H1 (cell line): ENCODE measurements at regions not wholly inside any gene's neighbourhood (a gene's known extent, or its start where the extent isn't known, plus 50 kb on each side); places are given as distances from the start of the nearest gene placed in this dataset.

Source experiments
- ATF3 ChIP-seq: IDR thresholded peaks from 2 replicates; pipeline ENCODE4 v1.6.1; 2011; ENCODE audit warnings: low read depth, mild to moderate bottlenecking, low read length; ENCODE audit not compliant: insufficient read depth
- CHD1 ChIP-seq: IDR thresholded peaks from 2 replicates; pipeline ENCODE4 v1.6.1; 2012; ENCODE audit warnings: low read depth, low read length, improper control_type of control experiment
- CREB1 ChIP-seq: IDR thresholded peaks from 2 replicates; pipeline ENCODE4 v1.6.1; 2012; ENCODE audit warnings: inconsistent platforms
- E2F6 ChIP-seq: IDR thresholded peaks from 2 replicates; pipeline ENCODE4 v1.6.1; 2012; ENCODE audit warnings: inconsistent platforms
- JUN ChIP-seq: IDR thresholded peaks from 2 replicates; pipeline ENCODE4 v1.6.1; 2011; ENCODE audit warnings: low read depth, mild to moderate bottlenecking, improper control_type of control experiment, low read length
- KDM4A ChIP-seq: IDR thresholded peaks from one replicate; pipeline ENCODE4 v1.7.1; 2012; ENCODE audit warnings: low read depth, mild to moderate bottlenecking, moderate library complexity, low read length, inconsistent platforms; ENCODE audit not compliant: severe bottlenecking
- SP2 ChIP-seq: IDR thresholded peaks from 2 replicates; pipeline ENCODE4 v1.6.1; 2012; ENCODE audit warnings: mild to moderate bottlenecking, low read length, inconsistent platforms
- SUZ12 ChIP-seq: fragments of 200-600 bp; sonication (generic); IDR thresholded peaks from 2 replicates; pipeline ENCODE4 v1.6.1; 2012; ENCODE audit warnings: mild to moderate bottlenecking, inconsistent platforms, low read length, moderate library complexity, mixed read lengths
- TAF7 ChIP-seq: optimal IDR thresholded peaks from 2 replicates; pipeline ENCODE3; 2011; ENCODE audit warnings: low read depth, mild to moderate bottlenecking, inconsistent platforms, low read length, moderate library complexity, borderline replicate concordance
- YY1 ChIP-seq: IDR thresholded peaks from 2 replicates; pipeline ENCODE4 v1.6.1; 2011; ENCODE audit warnings: low read depth, mild to moderate bottlenecking, low read length
- TF ChIP-seq, protein P1 (sequence below): fragments of 300-600 bp; sonication (generic); IDR thresholded peaks from 2 replicates; pipeline ENCODE4 v1.7.1; 2012; ENCODE audit warnings: low read length, moderate library complexity, mild to moderate bottlenecking, inconsistent platforms; ENCODE audit not compliant: insufficient replicate concordance

DNA sequence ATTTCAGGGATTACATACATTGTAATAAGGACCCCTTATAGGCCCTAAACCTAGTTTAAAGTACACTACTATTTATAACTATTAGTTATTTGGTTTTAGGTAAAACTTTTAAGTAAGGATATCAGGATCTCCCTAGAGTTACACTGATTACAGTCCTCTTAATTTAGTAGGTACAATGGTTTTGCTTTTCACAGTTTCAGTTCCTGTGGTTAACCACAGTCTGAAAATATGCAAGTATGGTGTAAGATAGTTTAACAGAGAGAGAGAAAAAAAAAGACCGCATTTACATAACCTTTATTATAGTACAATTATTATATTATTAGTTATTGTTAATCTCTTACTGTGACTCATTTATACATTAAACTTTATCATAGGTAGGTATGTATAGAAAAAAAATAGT lies 725.3 kb upstream of the PTPRD start (continued):
- TF ChIP-seq, protein P1, sequence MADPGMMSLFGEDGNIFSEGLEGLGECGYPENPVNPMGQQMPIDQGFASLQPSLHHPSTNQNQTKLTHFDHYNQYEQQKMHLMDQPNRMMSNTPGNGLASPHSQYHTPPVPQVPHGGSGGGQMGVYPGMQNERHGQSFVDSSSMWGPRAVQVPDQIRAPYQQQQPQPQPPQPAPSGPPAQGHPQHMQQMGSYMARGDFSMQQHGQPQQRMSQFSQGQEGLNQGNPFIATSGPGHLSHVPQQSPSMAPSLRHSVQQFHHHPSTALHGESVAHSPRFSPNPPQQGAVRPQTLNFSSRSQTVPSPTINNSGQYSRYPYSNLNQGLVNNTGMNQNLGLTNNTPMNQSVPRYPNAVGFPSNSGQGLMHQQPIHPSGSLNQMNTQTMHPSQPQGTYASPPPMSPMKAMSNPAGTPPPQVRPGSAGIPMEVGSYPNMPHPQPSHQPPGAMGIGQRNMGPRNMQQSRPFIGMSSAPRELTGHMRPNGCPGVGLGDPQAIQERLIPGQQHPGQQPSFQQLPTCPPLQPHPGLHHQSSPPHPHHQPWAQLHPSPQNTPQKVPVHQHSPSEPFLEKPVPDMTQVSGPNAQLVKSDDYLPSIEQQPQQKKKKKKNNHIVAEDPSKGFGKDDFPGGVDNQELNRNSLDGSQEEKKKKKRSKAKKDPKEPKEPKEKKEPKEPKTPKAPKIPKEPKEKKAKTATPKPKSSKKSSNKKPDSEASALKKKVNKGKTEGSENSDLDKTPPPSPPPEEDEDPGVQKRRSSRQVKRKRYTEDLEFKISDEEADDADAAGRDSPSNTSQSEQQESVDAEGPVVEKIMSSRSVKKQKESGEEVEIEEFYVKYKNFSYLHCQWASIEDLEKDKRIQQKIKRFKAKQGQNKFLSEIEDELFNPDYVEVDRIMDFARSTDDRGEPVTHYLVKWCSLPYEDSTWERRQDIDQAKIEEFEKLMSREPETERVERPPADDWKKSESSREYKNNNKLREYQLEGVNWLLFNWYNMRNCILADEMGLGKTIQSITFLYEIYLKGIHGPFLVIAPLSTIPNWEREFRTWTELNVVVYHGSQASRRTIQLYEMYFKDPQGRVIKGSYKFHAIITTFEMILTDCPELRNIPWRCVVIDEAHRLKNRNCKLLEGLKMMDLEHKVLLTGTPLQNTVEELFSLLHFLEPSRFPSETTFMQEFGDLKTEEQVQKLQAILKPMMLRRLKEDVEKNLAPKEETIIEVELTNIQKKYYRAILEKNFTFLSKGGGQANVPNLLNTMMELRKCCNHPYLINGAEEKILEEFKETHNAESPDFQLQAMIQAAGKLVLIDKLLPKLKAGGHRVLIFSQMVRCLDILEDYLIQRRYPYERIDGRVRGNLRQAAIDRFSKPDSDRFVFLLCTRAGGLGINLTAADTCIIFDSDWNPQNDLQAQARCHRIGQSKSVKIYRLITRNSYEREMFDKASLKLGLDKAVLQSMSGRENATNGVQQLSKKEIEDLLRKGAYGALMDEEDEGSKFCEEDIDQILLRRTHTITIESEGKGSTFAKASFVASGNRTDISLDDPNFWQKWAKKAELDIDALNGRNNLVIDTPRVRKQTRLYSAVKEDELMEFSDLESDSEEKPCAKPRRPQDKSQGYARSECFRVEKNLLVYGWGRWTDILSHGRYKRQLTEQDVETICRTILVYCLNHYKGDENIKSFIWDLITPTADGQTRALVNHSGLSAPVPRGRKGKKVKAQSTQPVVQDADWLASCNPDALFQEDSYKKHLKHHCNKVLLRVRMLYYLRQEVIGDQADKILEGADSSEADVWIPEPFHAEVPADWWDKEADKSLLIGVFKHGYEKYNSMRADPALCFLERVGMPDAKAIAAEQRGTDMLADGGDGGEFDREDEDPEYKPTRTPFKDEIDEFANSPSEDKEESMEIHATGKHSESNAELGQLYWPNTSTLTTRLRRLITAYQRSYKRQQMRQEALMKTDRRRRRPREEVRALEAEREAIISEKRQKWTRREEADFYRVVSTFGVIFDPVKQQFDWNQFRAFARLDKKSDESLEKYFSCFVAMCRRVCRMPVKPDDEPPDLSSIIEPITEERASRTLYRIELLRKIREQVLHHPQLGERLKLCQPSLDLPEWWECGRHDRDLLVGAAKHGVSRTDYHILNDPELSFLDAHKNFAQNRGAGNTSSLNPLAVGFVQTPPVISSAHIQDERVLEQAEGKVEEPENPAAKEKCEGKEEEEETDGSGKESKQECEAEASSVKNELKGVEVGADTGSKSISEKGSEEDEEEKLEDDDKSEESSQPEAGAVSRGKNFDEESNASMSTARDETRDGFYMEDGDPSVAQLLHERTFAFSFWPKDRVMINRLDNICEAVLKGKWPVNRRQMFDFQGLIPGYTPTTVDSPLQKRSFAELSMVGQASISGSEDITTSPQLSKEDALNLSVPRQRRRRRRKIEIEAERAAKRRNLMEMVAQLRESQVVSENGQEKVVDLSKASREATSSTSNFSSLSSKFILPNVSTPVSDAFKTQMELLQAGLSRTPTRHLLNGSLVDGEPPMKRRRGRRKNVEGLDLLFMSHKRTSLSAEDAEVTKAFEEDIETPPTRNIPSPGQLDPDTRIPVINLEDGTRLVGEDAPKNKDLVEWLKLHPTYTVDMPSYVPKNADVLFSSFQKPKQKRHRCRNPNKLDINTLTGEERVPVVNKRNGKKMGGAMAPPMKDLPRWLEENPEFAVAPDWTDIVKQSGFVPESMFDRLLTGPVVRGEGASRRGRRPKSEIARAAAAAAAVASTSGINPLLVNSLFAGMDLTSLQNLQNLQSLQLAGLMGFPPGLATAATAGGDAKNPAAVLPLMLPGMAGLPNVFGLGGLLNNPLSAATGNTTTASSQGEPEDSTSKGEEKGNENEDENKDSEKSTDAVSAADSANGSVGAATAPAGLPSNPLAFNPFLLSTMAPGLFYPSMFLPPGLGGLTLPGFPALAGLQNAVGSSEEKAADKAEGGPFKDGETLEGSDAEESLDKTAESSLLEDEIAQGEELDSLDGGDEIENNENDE: no peak
- TF ChIP-seq ATF3 (no peak), CHD1 (no peak), SUZ12 (no peak), SP2 (no peak), CREB1 (no peak), JUN (no peak), TAF7 (no peak), KDM4A (no peak), YY1 (no peak), E2F6 (no peak)
